ENCODE measurements at regions not wholly inside any gene's neighbourhood (a gene's known extent, or its start where the extent isn't known, plus 50 kb on each side); places are given as distances from the start of the nearest gene placed in this dataset.

GRCh38 chr4:59729321-59729720 lies 1470.8 kb upstream of the ADGRL3 start:
- TF ChIP-seq, protein P1, sequence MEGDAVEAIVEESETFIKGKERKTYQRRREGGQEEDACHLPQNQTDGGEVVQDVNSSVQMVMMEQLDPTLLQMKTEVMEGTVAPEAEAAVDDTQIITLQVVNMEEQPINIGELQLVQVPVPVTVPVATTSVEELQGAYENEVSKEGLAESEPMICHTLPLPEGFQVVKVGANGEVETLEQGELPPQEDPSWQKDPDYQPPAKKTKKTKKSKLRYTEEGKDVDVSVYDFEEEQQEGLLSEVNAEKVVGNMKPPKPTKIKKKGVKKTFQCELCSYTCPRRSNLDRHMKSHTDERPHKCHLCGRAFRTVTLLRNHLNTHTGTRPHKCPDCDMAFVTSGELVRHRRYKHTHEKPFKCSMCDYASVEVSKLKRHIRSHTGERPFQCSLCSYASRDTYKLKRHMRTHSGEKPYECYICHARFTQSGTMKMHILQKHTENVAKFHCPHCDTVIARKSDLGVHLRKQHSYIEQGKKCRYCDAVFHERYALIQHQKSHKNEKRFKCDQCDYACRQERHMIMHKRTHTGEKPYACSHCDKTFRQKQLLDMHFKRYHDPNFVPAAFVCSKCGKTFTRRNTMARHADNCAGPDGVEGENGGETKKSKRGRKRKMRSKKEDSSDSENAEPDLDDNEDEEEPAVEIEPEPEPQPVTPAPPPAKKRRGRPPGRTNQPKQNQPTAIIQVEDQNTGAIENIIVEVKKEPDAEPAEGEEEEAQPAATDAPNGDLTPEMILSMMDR (conservative IDR thresholded peaks at IDR 0.05; ENCODE audit: low read depth, low read length): no peak
- TF ChIP-seq EZH2 (IDR thresholded peaks at IDR 0.05; ENCODE audit: borderline replicate concordance, low read depth, low read length, poor library complexity, severe bottlenecking): no peak
